K562 (cell line): ENCODE measurements at regions not wholly inside any gene's neighbourhood (a gene's known extent, or its start where the extent isn't known, plus 50 kb on each side); places are given as distances from the start of the nearest gene placed in this dataset.
A peak's percentile ranks its signal among the peaks of the same experiment; 100 is the strongest.

Experiments used
- BCL6 ChIP-seq: fragments of 250-450 bp; sonication (Bioruptor Pico); IDR thresholded peaks from 2 replicates; pipeline ENCODE4 v1.4.0; 2020
- BHLHE40 ChIP-seq: IDR thresholded peaks from 2 replicates; pipeline ENCODE4 v1.6.1; 2011; ENCODE audit warnings: low read length, improper control_type of control experiment
- CTCF ChIP-seq, 3 experiments: IDR thresholded peaks in 2 of 3; conservative IDR thresholded peaks in 1 of 3; 2 replicates each; pipeline ENCODE4 v1.5.1; 2011 to 2012; ENCODE audit warnings: low read length in 3 of 3, mild to moderate bottlenecking in 3 of 3, control low read depth in 2 of 3, improper control_type of control experiment in 1 of 3, inconsistent platforms in 1 of 3, low read depth in 1 of 3, mixed read lengths in 1 of 3, moderate library complexity in 1 of 3; ENCODE audit not compliant: insufficient read depth in 2 of 3
- E2F6 ChIP-seq, 2 experiments: IDR thresholded peaks; 2 replicates each; pipeline ENCODE4 v1.6.1; 2011; ENCODE audit warnings: borderline replicate concordance in 1 of 2, control low read depth in 1 of 2, low read depth in 1 of 2, low read length in 1 of 2, mild to moderate bottlenecking in 1 of 2, mixed read lengths in 1 of 2, moderate library complexity in 1 of 2; ENCODE audit not compliant: insufficient read depth in 1 of 2, insufficient read length in 1 of 2, poor library complexity in 1 of 2, severe bottlenecking in 1 of 2; ENCODE audit errors: extremely low read depth in 1 of 2
- GATAD2A ChIP-seq: fragments of 450-650 bp; IDR thresholded peaks from 2 replicates; pipeline ENCODE4 v1.6.1; 2017
- HINFP ChIP-seq: fragments of 450-650 bp; conservative IDR thresholded peaks from 2 replicates; pipeline ENCODE4 v1.6.1; 2016; ENCODE audit warnings: missing genetic modification characterization, low read depth, mild to moderate bottlenecking, control low read depth, missing compliant biosample characterization
- IRF1 ChIP-seq: sonication (generic); formaldehyde crosslinking; IDR thresholded peaks from 2 replicates; pipeline ENCODE4 v1.8.0; 2022; ENCODE audit warnings: missing genetic modification reagents, mild to moderate bottlenecking, borderline replicate concordance
- L3MBTL2 ChIP-seq: fragments of 450-650 bp; IDR thresholded peaks from 2 replicates; pipeline ENCODE4 v1.6.1; 2016; ENCODE audit warnings: mild to moderate bottlenecking, moderate library complexity
- MYC ChIP-seq, 2 experiments: fragments of 250-450 bp in 1 of 2; sonication (Bioruptor Pico) in 1 of 2; IDR thresholded peaks; 2 replicates each; pipeline versions ENCODE4 v1.5.1 to v1.6.1; 2012 to 2021; ENCODE audit warnings: low read depth in 2 of 2, borderline replicate concordance in 1 of 2, improper control_type of control experiment in 1 of 2, low read length in 1 of 2, mild to moderate bottlenecking in 1 of 2, moderate library complexity in 1 of 2
- POLR2G ChIP-seq: fragments of 200-400 bp; formaldehyde crosslinking; IDR thresholded peaks from 2 replicates; pipeline ENCODE4 v1.6.1; 2017; ENCODE audit warnings: low read depth, mild to moderate bottlenecking, antibody characterized with exemption, low read length, moderate library complexity
- RB1 ChIP-seq: fragments of 450-650 bp; IDR thresholded peaks from 2 replicates; pipeline ENCODE4 v1.6.1; 2017; ENCODE audit warnings: low read depth, mild to moderate bottlenecking
- SMC3 ChIP-seq: conservative IDR thresholded peaks from 2 replicates; pipeline ENCODE4 v1.6.1; 2011; ENCODE audit warnings: low read depth, low read length, improper control_type of control experiment; ENCODE audit not compliant: insufficient read depth
- USF1 ChIP-seq: sonication (generic); formaldehyde crosslinking; IDR thresholded peaks from 2 replicates; pipeline ENCODE4 v1.9.0; 2022; ENCODE audit warnings: mild to moderate bottlenecking, missing genetic modification reagents
- USF2 ChIP-seq: sonication (generic); formaldehyde crosslinking; IDR thresholded peaks from 2 replicates; pipeline ENCODE4 v1.5.0; 2020; ENCODE audit warnings: missing genetic modification reagents

- TF ChIP-seq GATAD2A (no peak), MYC (IDR thresholded peaks at IDR 0.05; ENCODE audit: low read depth, low read length) (peak; percentile 92), MYC (CRISPR knock-in tag; IDR thresholded peaks at IDR 0.05; ENCODE audit: borderline replicate concordance, low read depth) (no peak), BCL6 (CRISPR knock-in tag) (no peak), HINFP (tag) (no peak), RB1 (peak; percentile 33; the same call in 1 of the 2 replicates), SMC3 (peak; percentile 92), BHLHE40 (peak; percentile 82), USF1 (CRISPR knock-in tag) (peak; percentile 74), CTCF (IDR thresholded peaks at IDR 0.05 in 2 of 3, conservative IDR thresholded peaks at IDR 0.05 in 1 of 3; ENCODE audit: insufficient read depth in 2 of 3, low read depth in 1 of 3, low read length in 3 of 3) (peak; percentile 82 to 94 (median 92)), L3MBTL2 (peak; percentile 79), IRF1 (CRISPR knock-in tag) (no peak), POLR2G (no peak), USF2 (CRISPR knock-in tag) (peak; percentile 77), E2F6 (IDR thresholded peaks at IDR 0.05; ENCODE audit: borderline replicate concordance in 1 of 2, extremely low read depth in 1 of 2, insufficient read depth in 1 of 2, insufficient read length in 1 of 2, low read depth in 1 of 2, low read length in 1 of 2, poor library complexity in 1 of 2, severe bottlenecking in 1 of 2) (peak; percentile 30 to 38)
Measured at GRCh38 chr7:67377939-67378862, 381.6 kb downstream of the TYW1 start (continued).
